Cerebellar nuclear complex (tissue), 1 donor: ENCODE measurements at regions not wholly inside any gene's neighbourhood (a gene's known extent, or its start where the extent isn't known, plus 50 kb on each side); places are given as distances from the start of the nearest gene placed in this dataset.
"Not testable (repeated sequence)": the region's sequence is repeated elsewhere in the genome, so short reads cannot be mapped to it uniquely, and the experiment has no call there.

Experiments
- DNase-seq, 2 experiments: peaks; one replicate each; lab custom pipeline; 2025; lab: John Stamatoyannopoulos, UW

DNA sequence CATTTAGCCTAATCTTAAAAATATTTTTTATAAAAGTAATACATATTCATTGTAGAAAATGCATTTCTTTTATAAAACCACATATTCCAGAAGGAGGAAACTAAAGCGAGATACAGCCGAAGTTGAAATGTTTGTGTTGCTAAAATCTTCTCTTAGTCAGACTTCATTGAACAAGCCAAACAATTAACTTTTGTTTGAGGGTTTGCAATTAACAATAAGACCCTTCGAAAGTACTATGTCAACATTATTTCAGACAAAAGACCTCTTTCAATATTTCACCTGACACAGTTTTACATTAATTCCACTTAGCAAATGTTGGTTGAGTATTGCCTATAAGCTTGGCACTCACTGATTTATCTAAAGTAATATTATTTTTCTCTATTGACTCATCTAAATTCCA is 354.0 kb upstream of the ADAMTS5 start:
- DNase-seq, result no peak

- not testable (repeated sequence) for DNase-seq
Observed at GRCh38 chr21:27317601-27318000, 350.7 kb upstream of the ADAMTS5 start.

DNA sequence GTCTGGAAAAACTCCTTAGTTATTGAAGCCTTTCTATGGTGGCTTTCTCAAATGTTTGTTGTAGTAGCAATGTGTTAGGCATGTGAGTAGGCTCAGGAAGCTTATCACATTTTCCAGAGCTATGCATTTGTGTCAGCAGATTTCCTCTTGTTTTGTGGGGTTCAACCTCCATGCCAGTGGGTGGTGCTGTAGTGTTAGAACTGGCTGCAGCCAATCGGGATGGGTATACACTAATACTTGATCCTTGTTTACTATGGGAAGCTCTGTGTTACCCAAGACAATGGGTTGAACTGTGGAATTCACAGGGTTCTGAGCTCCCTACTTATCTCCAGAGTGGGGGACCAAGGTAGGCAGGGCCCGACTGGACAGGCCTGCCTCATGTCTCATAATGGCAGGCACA is 348.5 kb upstream of the ADAMTS5 start:
- no peak for DNase-seq

DNA sequence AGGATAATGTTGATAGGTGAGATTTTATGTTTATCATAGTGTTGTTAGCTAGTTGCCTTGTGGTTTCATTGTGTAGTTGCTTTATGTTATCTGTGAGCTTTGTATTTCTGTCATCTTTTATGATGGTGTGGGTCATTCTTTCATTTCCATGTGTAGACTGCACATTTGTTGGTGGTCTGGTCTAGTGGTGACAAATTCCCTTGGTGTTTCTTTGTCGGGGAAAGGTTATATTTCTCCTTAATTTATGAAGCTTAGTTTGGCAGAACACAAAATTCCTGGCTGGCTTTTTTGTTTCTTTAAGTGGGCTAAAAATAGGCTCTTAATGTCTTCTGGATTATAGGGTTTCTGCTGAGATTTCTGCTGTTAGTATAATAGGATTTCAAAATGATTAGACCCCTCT is 347.2 kb upstream of the ADAMTS5 start:
- no peak for DNase-seq

DNA sequence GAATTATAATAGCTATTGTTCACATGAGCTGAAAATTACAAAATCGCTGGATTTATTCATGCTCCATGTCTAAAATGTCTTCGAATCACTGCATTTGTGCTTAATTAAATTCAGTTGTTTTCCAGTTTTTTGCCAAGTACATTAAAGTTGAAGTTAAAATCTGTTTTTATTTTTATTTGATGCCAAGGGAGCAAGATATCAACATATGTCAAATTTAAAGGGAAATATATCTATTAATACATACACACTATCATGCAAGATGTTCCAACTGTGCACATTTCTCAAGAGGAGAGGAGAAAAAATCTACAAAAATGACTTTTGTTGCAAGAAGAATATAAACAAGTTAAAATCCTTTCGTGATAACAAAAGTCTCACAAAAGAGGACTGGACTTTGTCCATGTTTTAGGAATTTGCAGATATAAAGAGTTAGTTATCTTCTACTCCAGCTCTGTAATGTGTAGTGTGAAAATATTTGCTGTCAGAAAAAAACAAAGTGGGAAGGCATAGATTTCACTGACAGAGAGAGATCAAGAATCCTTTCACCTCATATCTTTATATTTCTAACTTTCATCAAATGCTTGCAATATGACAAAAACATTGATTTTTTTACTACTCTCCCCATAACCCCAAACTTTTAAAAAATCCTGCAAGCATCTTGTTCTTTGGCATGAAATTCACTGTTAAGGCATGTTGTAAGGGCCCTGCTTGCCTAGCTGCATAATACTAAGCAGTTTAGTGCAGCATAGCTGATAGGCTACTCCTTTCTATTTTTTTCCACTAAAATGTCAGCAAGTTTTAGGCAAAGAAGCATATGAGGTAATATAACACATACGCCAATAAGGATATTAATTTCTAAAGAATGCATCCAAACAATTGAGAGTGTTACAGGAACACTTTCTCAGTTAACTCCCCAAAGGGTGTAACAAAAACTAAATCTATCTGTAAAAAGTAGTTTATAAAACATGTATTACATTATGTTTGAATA is 340.2 kb upstream of the ADAMTS5 start:
- DNase-seq, result no peak

- DNase-seq, result no peak
Observed at GRCh38 chr21:27306206-27306605, 339.3 kb upstream of the ADAMTS5 start.

DNA sequence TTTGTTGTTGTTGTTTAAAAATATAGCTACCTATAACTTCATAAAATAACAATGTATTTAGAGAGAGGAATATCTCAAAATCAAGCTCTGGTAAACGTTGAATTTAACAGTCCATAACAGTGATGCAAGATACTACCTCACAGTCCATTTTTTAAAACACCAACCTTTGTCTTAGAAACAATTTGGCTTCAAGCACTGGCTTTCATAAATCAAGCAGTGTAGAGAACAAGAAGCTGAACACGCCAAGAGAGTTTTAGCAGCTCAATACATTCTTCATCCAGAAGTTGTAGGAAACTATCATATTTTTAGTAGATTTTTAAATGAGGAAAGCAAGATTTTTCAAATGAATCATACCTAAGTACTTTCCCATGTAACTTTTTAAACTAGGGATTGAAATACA is 334.3 kb upstream of the ADAMTS5 start:
- no peak for DNase-seq

GRCh38 chr21:27300770-27301169 is 333.9 kb upstream of the ADAMTS5 start:
- DNase-seq, result no peak

DNA sequence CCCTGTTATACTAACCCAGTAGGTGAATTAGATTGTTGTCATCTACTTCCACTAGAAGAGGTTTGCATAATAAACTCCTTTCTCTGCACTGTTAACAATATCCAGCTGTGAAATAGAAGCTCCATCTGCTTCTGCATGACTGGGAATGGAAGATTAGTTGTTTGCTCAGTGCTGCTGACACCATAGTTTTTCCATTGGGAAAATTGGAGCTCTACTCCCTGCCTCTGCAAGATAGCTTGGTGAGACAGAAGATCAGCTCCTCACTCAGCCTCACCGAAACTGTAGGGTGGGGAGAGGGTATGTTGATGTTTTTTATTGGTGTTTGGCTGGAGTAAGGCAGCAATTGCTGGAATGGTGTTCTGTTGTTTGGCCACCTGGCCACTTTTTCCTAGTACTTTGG is 331.6 kb upstream of the ADAMTS5 start:
- DNase-seq, result no peak

- DNase-seq, result no peak
Observed at GRCh38 chr21:27293239-27293638, 326.4 kb upstream of the ADAMTS5 start.

GRCh38 chr21:27292783-27293182 is 325.9 kb upstream of the ADAMTS5 start:
- no peak for DNase-seq

DNA sequence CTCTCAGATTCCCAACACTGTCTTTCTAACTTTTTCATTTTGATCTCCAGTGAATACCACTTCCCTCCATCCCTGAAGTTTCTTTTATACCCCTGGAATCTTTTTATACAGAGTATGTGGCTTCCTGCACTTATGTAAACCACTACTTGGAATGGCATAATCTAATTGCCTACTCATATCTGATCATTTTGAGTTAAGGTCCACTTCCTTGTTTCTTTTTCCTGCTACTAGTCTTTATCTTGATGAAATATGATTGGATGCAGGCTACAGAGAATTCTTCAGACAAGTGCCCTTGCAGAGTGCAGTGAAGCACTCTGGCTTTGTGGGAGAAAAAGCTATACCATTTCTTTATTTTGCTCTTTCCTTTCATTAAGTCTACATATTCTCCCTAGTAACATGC is 325.3 kb upstream of the ADAMTS5 start:
- no peak for DNase-seq

- no peak for DNase-seq
Observed at GRCh38 chr21:27291006-27291405, 324.1 kb upstream of the ADAMTS5 start.

DNA sequence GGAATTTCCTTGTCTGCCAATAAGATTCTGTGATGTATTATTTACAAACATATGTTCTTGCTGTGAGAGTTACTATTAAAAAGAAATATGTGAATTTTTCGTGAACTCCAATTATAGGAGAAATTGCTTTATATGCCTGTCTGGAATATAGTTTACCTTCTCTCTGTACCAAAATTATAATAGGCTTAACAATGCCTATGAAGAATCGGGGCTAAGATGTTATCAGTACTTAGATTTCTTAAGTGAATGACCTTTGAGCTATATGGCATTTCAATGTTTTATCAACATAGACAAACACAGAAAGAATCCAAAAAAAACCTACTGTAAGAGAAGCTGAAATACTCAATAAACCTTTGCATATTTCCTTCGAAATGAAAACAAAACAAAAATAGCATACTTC is 323.1 kb upstream of the ADAMTS5 start:
- DNase-seq, result no peak

- no peak for DNase-seq
Observed at GRCh38 chr21:27286760-27287159, 319.9 kb upstream of the ADAMTS5 start.

- no peak for DNase-seq
Observed at GRCh38 chr21:27277110-27277509, 310.2 kb upstream of the ADAMTS5 start.

DNA sequence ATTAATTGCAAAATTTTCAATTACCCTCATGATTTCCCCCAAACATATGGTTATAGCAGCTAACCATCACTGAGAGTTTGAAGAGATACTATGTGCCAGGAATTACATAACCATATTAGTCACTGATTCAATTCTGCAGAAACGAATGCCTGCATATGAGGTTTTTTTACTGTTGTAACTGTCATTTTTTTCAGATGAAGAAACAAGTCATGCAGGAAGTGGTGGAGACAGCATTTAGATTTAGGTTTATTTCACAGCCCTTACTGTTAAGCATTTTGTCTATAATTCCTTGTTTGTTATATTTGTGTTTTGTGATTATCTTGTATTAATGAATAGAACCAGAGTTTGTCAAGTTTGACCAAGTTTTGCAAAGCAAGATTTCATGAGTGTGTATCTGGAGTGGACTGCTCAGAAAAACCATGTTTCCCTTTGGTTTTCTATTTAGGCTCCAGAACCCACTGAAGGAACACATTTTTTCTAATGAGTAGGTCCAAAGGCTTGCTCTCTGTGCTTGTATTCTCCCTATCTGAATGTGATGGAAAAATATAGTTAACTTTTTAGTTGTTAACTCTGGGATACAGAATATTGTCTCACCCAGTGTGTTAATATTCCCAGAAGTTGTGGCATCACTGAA is 308.5 kb upstream of the ADAMTS5 start:
- DNase-seq, result no peak

DNA sequence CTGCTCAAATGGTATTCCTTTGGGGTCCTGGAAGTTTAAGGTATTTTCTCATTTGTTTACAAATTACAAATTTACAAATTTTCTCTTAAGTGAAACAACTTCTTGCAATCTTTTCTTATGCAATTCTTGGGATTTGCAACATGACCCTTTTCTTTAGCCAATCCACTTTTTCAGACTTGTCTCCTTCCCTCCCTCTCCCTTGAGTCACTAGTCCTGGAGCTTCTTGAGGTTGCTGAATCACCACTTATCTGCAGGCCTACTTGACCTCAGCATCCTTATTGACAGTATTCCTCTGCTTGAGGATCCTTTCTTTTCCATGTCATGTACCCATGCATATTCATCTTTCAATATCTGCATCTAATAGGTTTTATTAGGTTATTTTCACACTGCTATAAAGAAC is 302.8 kb upstream of the ADAMTS5 start:
- no peak for DNase-seq

DNA sequence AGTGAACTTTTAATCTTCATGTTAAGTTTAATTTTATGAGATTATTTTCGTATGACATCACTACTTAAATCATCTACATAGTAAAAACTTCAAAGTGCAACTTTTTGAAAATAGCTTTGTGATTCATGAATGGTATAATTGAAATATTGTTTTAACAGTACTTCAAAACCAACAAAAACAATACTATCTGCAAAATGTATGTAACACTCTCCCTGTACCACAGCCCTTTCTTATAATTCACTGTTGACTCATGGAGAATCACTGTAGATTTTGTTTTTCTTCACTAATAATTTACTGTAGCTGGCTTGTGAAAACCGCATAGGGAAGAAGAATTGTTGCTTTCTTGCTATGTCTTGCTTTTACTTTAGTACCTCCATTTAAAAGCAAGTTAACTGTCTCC is 301.4 kb upstream of the ADAMTS5 start:
- no peak for DNase-seq

- no peak for DNase-seq
Observed at GRCh38 chr21:27265949-27266348, 299.1 kb upstream of the ADAMTS5 start.

GRCh38 chr21:27265492-27265891 is 298.6 kb upstream of the ADAMTS5 start:
- DNase-seq, result no peak

GRCh38 chr21:27261676-27262075 is 294.8 kb upstream of the ADAMTS5 start:
- no peak for DNase-seq

- no peak for DNase-seq
Observed at GRCh38 chr21:27260728-27261127, 293.8 kb upstream of the ADAMTS5 start.
